Fibroblast of upper back skin (primary cell): ENCODE measurements at regions not wholly inside any gene's neighbourhood (a gene's known extent, or its start where the extent isn't known, plus 50 kb on each side); places are given as distances from the start of the nearest gene placed in this dataset.
"Not testable (repeated sequence)": the region's sequence is repeated elsewhere in the genome, so short reads cannot be mapped to it uniquely, and the experiment has no call there.

ENCODE experiments used
- DNase-seq: peaks from one replicate; pipeline ENCODE4 v3.0.0-alpha.2; 2013

- peak; percentile 70 for DNase-seq
Observed at GRCh38 chr10:28130267-28130666, 131.4 kb upstream of the ODAD2 start.

- no peak for DNase-seq
Observed at GRCh38 chr10:28127881-28128280, 129.0 kb upstream of the ODAD2 start.

GRCh38 chr10:28125701-28126100, 126.8 kb upstream of the ODAD2 start:
- peak; percentile 76 for DNase-seq

- DNase-seq = no peak
Observed at GRCh38 chr10:28120795-28121194, 121.9 kb upstream of the ODAD2 start.

GRCh38 chr10:28120043-28120749, 121.3 kb upstream of the ODAD2 start:
- peak; percentile 55 for DNase-seq

GRCh38 chr10:28118985-28119628, 120.2 kb upstream of the ODAD2 start:
- no peak for DNase-seq

- DNase-seq = no peak
Observed at GRCh38 chr10:28113202-28113601, 114.3 kb upstream of the ODAD2 start.

- peak; percentile 69 for DNase-seq
Observed at GRCh38 chr10:28111712-28112111, 112.8 kb upstream of the ODAD2 start.

- no peak for DNase-seq
Observed at GRCh38 chr10:28105561-28105960, 106.7 kb upstream of the ODAD2 start.

GRCh38 chr10:28097633-28098032, 98.8 kb upstream of the ODAD2 start:
- DNase-seq = no peak

- DNase-seq = no peak
Observed at GRCh38 chr10:28095791-28096378, 97.0 kb upstream of the ODAD2 start.

GRCh38 chr10:28094121-28094520, 95.2 kb upstream of the ODAD2 start:
- no peak for DNase-seq

GRCh38 chr10:28091913-28092312, 93.0 kb upstream of the ODAD2 start:
- no peak for DNase-seq

- DNase-seq = no peak
Observed at GRCh38 chr10:28090506-28090905, 91.6 kb upstream of the ODAD2 start.

GRCh38 chr10:28089467-28089866, 90.6 kb upstream of the ODAD2 start:
- DNase-seq = peak; percentile 69

- DNase-seq = peak; percentile 78
Observed at GRCh38 chr10:28087661-28088351, 88.9 kb upstream of the ODAD2 start.

- DNase-seq = not testable (repeated sequence)
Observed at GRCh38 chr10:28085760-28086159, 86.9 kb upstream of the ODAD2 start.

- DNase-seq = no peak
Observed at GRCh38 chr10:28082885-28083284, 84.0 kb upstream of the ODAD2 start.

GRCh38 chr10:28082316-28082715, 83.4 kb upstream of the ODAD2 start:
- DNase-seq = no peak

GRCh38 chr10:28077889-28078288, 79.0 kb upstream of the ODAD2 start:
- DNase-seq = peak; percentile 64

GRCh38 chr10:28075424-28075823, 76.5 kb upstream of the ODAD2 start:
- no peak for DNase-seq

- peak; percentile 20 for DNase-seq
Observed at GRCh38 chr10:28072573-28072972, 73.7 kb upstream of the ODAD2 start.

- DNase-seq = no peak
Observed at GRCh38 chr10:28060031-28060607, 61.2 kb upstream of the ODAD2 start.
